ENCODE measurements at regions not wholly inside any gene's neighbourhood (a gene's known extent, or its start where the extent isn't known, plus 50 kb on each side); places are given as distances from the start of the nearest gene placed in this dataset.

GRCh38 chr15:37537802-37538201 is 396.6 kb upstream of the TMCO5A start:
- no peak overlapping the region for H3K4me3 ChIP-seq (ENCODE audit: control insufficient read depth, low read depth, low read length)
- no peak for DNase-seq (ENCODE audit: low read depth)
- no peak for TF ChIP-seq CTCF (IDR thresholded peaks at IDR 0.05; ENCODE audit: control insufficient read depth, insufficient read depth, low read depth, low read length, missing control alignments)

GRCh38 chr15:37548116-37548515 is 386.3 kb upstream of the TMCO5A start:
- DNase-seq (ENCODE audit: low read depth) = no peak
- no peak for TF ChIP-seq CTCF (IDR thresholded peaks at IDR 0.05; ENCODE audit: control insufficient read depth, insufficient read depth, low read depth, low read length, missing control alignments)
- H3K4me3 ChIP-seq (ENCODE audit: control insufficient read depth, low read depth, low read length) = no peak overlapping the region

DNA sequence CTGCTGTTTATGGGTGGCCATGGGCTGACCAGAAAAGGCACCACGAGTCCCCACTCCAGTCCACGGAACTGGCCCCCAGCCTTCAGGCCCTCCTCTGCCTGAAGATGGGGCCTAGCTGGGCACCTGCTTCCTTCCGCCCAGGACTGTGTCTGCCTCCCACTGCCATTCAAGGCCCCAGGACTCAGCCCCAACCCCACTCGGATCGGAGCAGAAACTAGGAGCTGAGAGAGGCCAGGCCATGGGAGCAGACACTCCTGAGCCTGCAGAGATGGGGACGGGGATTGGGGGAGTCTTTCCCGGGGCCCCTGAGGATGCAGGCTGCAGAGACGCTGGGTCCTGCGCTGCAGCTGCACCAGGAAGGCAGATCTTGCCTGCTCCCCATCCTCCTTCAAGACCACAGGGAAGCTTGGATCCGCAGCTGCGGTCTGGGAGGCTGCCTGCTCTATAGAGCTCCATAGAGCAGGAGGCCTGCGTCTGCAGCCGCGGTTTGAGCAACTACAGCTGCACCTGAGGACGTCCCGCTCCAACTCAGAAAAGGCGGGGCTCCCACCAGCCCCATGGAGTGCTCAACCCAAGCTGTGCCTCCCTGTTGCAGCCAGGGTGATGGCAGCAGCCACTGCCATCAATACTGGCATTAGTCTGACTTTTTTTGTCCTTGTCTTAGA is 383.9 kb upstream of the TMCO5A start:
- TF ChIP-seq CTCF (IDR thresholded peaks at IDR 0.05; ENCODE audit: control insufficient read depth, insufficient read depth, low read depth, low read length, missing control alignments) = no peak
- no peak for DNase-seq (ENCODE audit: low read depth)
- no peak overlapping the region for H3K4me3 ChIP-seq (ENCODE audit: control insufficient read depth, low read depth, low read length)

DNA sequence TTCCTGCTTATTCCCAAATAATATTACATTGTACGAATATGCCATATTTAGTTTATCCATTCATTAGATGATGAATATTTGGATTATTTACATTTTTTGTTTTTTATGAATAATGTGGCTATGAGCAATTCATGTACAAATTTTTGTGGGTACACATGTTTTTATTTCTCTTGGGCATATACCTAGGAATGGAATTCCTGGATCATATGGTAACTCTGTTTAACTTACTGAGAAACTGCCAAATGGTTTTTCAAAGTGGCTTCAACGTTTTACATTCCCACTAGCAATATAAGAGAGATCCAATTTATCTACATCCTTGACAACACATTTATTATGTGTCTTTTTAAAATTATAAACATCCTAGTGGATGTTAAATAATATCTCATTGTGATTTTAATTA is 362.0 kb upstream of the TMCO5A start:
- TF ChIP-seq CTCF (IDR thresholded peaks at IDR 0.05; ENCODE audit: control insufficient read depth, insufficient read depth, low read depth, low read length, missing control alignments) = no peak

DNA sequence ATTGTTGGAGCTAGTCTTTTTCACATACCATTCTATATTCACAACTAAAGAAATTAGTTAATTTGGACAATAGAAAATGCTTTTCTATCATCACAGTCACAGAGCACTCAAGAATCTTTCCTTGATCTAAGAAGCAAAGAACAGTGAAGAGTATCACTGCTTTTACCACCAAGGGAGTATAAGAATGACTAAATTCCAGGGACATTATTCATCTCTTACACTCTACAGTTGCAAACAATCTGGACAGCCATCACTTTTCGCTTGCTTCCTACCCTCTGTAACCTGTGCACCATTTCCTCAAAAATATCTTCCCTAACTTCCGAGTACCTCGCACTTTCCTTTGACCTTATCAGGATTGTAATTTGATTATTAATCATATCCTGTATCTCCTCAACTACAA is 359.5 kb upstream of the TMCO5A start:
- no peak for DNase-seq (ENCODE audit: low read depth)
- H3K4me3 ChIP-seq (ENCODE audit: control insufficient read depth, low read depth, low read length) = no peak overlapping the region
- TF ChIP-seq CTCF (IDR thresholded peaks at IDR 0.05; ENCODE audit: control insufficient read depth, insufficient read depth, low read depth, low read length, missing control alignments) = no peak

More for the DNA sequence above, 362.0 kb upstream of the TMCO5A start:
- DNase-seq (ENCODE audit: low read depth) = no peak
- H3K4me3 ChIP-seq (ENCODE audit: control insufficient read depth, low read depth, low read length) = no peak overlapping the region

DNA sequence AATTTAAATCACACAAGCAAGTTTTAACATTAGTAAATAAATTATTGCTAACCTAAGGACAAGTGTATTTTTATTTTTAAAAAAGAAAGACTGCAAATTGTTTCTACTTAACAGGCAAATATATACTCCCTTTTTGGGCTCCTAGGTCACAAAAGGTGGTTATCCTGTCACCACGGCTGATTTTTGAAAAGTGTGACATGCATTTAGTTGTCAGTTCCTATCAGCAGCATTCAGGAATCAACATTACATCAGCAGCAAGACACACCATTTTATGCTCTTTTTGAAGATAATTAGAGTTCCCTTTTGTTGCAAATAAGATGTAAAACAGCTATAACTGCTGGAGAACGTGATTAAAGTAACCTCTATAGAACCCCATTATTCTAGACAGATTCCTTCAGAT is 357.5 kb upstream of the TMCO5A start:
- H3K4me3 ChIP-seq (ENCODE audit: control insufficient read depth, low read depth, low read length) = no peak overlapping the region
- DNase-seq (ENCODE audit: low read depth) = no peak
- no peak for TF ChIP-seq CTCF (IDR thresholded peaks at IDR 0.05; ENCODE audit: control insufficient read depth, insufficient read depth, low read depth, low read length, missing control alignments)

All from AG09309 (cell line).